CD8-positive, alpha-beta memory T cell (primary cell): ENCODE measurements at regions not wholly inside any gene's neighbourhood (a gene's known extent, or its start where the extent isn't known, plus 50 kb on each side); places are given as distances from the start of the nearest gene placed in this dataset.

ENCODE experiments used
- CTCF ChIA-PET: fragments of 350-600 bp; sonication (Branson Sonifier 250); formaldehyde crosslinking; loops from one replicate; lab custom pipeline; 2021; ENCODE audit warnings: antibody characterized with exemption; lab: Charles Lee
- POLR2A ChIA-PET: fragments of 350-600 bp; sonication (Branson Sonifier 250); formaldehyde crosslinking; loops from one replicate; lab custom pipeline; 2021; ENCODE audit warnings: antibody characterized with exemption; lab: Charles Lee
- DNase-seq, 5 donors: peaks; one replicate each; pipeline versions ENCODE4 v3.0.0 to v3.0.0-alpha.2; 2020 to 2022; ENCODE audit warnings: mixed read lengths in 1 of 5
- H3K27ac ChIP-seq: one replicate; pipeline ENCODE4 v1.7.0; 2013; ENCODE audit warnings: low read depth, mild to moderate bottlenecking, low read length, moderate library complexity
- H3K27me3 ChIP-seq: 2 replicates; pipeline ENCODE4 v1.7.0; 2013; ENCODE audit warnings: low read length, mild to moderate bottlenecking; ENCODE audit not compliant: insufficient read depth, poor library complexity, severe bottlenecking
- H3K36me3 ChIP-seq: 2 replicates; pipeline ENCODE4 v1.7.0; 2013; ENCODE audit warnings: mild to moderate bottlenecking, low read length, moderate library complexity; ENCODE audit not compliant: insufficient read depth
- H3K4me1 ChIP-seq: 2 replicates; pipeline ENCODE4 v1.7.0; 2013; ENCODE audit warnings: mild to moderate bottlenecking, low read length, moderate library complexity; ENCODE audit not compliant: insufficient read depth
- H3K4me3 ChIP-seq: 2 replicates; pipeline ENCODE4 v1.7.0; 2013; ENCODE audit warnings: mild to moderate bottlenecking, low read length
- H3K9me3 ChIP-seq: 2 replicates; pipeline ENCODE4 v1.7.0; 2013; ENCODE audit warnings: mild to moderate bottlenecking, low read length
- H3K27ac Mint-ChIP-seq, 8 donors: one replicate each; pipeline ENCODE4 v1.8.0; 2020 to 2021; ENCODE audit warnings: mixed read lengths in 8 of 8, mild to moderate bottlenecking in 6 of 8, inconsistent platforms in 3 of 8, moderate library complexity in 3 of 8
- H3K27me3 Mint-ChIP-seq, 2 donors: one replicate each; pipeline ENCODE4 v1.8.0; 2020 to 2021; ENCODE audit warnings: mixed read lengths in 2 of 2, mild to moderate bottlenecking in 1 of 2, moderate library complexity in 1 of 2
- H3K36me3 Mint-ChIP-seq, 3 donors: one replicate each; pipeline ENCODE4 v1.8.0; 2020 to 2021; ENCODE audit warnings: mixed read lengths in 3 of 3, inconsistent platforms in 1 of 3, mild to moderate bottlenecking in 1 of 3
- H3K4me1 Mint-ChIP-seq, 3 donors: one replicate each; pipeline ENCODE4 v1.8.0; 2020 to 2021; ENCODE audit warnings: mixed read lengths in 3 of 3, inconsistent platforms in 1 of 3, mild to moderate bottlenecking in 1 of 3
- H3K4me3 Mint-ChIP-seq, 7 donors: one replicate each; pipeline ENCODE4 v1.8.0; 2020 to 2021; ENCODE audit warnings: mixed read lengths in 7 of 7, mild to moderate bottlenecking in 6 of 7, moderate library complexity in 4 of 7, inconsistent platforms in 2 of 7
- H3K9me3 Mint-ChIP-seq, 5 donors: one replicate each; pipeline ENCODE4 v1.8.0; 2020 to 2022; ENCODE audit warnings: mixed read lengths in 5 of 5, mild to moderate bottlenecking in 3 of 5, moderate library complexity in 2 of 5, inconsistent platforms in 1 of 5

- Histone ChIP-seq H3K27ac (no peak overlapping the region), H3K27me3 (no peaks in the 10 kb centered on the region), H3K4me1 (no peaks in the 10 kb centered on the region), H3K9me3 (no peaks in the 10 kb centered on the region), H3K4me3 (no peak overlapping the region), H3K36me3 (no peaks in the 10 kb centered on the region)
- ChIA-PET POLR2A (no interaction called here), CTCF (no interaction called here)
- DNase-seq: no peak
- peaks cover 0 to 3% (median 0%) of the 10 kb centered on the region in 5 donors for H3K9me3 Mint-ChIP-seq
- H3K27me3 Mint-ChIP-seq: no peaks in the 10 kb centered on the region
- H3K4me3 Mint-ChIP-seq: no peak overlapping the region
- no peaks in the 10 kb centered on the region for H3K4me1 Mint-ChIP-seq
- H3K36me3 Mint-ChIP-seq: no peaks in the 10 kb centered on the region
- H3K27ac Mint-ChIP-seq: no peak overlapping the region
Observed at GRCh38 chr1:78799926-78800325, 150.3 kb downstream of the IFI44 start.

DNA sequence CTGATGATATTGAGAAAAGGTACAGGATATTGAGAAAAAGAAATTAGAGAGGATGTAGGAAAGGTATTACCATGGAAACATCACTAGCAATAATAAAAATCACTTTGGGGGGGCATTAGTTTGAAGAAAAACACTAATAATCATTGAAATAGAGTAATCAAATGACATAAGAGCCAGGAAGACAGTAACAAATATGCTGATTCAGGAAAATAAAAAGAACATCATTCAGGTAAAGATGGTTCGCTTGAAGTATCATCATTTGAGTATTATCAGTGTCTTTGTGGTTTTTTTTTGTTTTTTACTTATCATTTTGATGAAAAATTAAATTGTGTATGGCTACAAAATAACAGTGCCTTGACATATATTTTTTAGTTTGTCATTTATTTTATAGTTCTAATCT is 164.5 kb downstream of the IFI44 start:
- no peaks in the 10 kb centered on the region for H3K4me1 Mint-ChIP-seq
- Histone ChIP-seq H3K4me1 (no peaks in the 10 kb centered on the region), H3K27me3 (no peaks in the 10 kb centered on the region), H3K27ac (no peak overlapping the region), H3K36me3 (no peaks in the 10 kb centered on the region), H3K9me3 (no peaks in the 10 kb centered on the region), H3K4me3 (no peak overlapping the region)
- no peak overlapping the region for H3K4me3 Mint-ChIP-seq
- ChIA-PET CTCF (no interaction called here), POLR2A (no interaction called here)
- no peaks in the 10 kb centered on the region for H3K36me3 Mint-ChIP-seq
- H3K9me3 Mint-ChIP-seq: peaks cover 0 to 5% (median 0%) of the 10 kb centered on the region in 5 donors
- DNase-seq: no peak
- no peak overlapping the region for H3K27ac Mint-ChIP-seq
- H3K27me3 Mint-ChIP-seq: peaks cover 0 to 2% of the 10 kb centered on the region in 2 donors

DNA sequence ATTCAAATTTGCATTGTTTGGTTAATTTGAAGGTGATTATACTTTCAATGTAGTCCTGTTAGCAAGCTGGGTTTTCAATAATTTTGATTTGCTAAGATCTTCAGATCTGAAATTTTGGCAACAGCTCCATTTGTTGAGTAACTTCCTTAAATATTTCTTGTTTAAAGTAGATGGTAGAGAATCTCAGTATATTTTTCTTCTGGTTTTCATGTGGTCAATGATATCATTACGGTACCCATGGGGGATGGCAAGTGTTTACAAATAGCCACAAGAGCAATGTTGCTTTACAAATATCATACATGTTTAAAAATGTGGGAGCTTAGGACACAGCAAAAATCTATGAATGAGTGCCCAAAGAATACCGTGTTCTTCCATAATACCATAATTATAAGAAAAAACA is 175.9 kb downstream of the IFI44 start:
- Mint-ChIP-seq H3K27ac (no peak overlapping the region), H3K36me3 (peaks cover 0 to 1% (median 0%) of the 10 kb centered on the region in 3 donors), H3K27me3 (no peaks in the 10 kb centered on the region), H3K9me3 (no peaks in the 10 kb centered on the region), H3K4me3 (no peak overlapping the region), H3K4me1 (no peaks in the 10 kb centered on the region)
- H3K27me3 ChIP-seq: no peaks in the 10 kb centered on the region
- ChIA-PET POLR2A (no interaction called here), CTCF (no interaction called here)
- H3K27ac ChIP-seq: no peak overlapping the region
- H3K4me3 ChIP-seq: no peak overlapping the region
- no peaks in the 10 kb centered on the region for H3K9me3 ChIP-seq
- H3K4me1 ChIP-seq: no peaks in the 10 kb centered on the region
- no peak for DNase-seq
- no peaks in the 10 kb centered on the region for H3K36me3 ChIP-seq

DNA sequence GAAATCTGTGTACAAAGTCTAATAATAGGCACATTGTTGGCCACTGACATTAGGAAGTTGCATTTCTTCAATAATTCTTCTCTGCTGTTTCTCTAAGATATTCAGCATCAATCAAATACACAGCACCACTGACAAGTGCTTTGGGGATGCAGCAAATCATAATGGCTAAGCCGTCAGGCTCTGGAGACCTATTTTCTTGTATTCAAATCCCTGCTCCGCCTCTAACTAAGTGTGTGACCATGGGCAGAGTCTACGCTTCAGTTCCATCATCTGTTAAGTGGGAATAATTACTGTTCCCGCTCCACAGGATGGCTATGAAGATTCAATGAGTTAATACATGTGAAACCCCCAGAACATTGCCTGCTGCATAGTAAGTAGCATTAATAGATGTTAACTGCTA is 176.9 kb downstream of the ADGRL4 start:
- Mint-ChIP-seq H3K4me1 (no peaks in the 10 kb centered on the region), H3K9me3 (no peaks in the 10 kb centered on the region), H3K36me3 (no peaks in the 10 kb centered on the region), H3K27ac (no peak overlapping the region), H3K27me3 (no peaks in the 10 kb centered on the region), H3K4me3 (no peak overlapping the region)
- Histone ChIP-seq H3K27ac (no peak overlapping the region), H3K27me3 (no peaks in the 10 kb centered on the region), H3K4me3 (no peak overlapping the region), H3K36me3 (no peaks in the 10 kb centered on the region), H3K4me1 (no peaks in the 10 kb centered on the region), H3K9me3 (no peaks in the 10 kb centered on the region)
- ChIA-PET POLR2A (no interaction called here), CTCF (no interaction called here)
- no peak for DNase-seq

- Histone ChIP-seq H3K27ac (no peak overlapping the region), H3K9me3 (no peaks in the 10 kb centered on the region), H3K4me1 (no peaks in the 10 kb centered on the region), H3K4me3 (no peak overlapping the region), H3K27me3 (no peaks in the 10 kb centered on the region), H3K36me3 (no peaks in the 10 kb centered on the region)
- no peaks in the 10 kb centered on the region for H3K9me3 Mint-ChIP-seq
- no peak overlapping the region for H3K4me3 Mint-ChIP-seq
- H3K27ac Mint-ChIP-seq: no peak overlapping the region
- H3K27me3 Mint-ChIP-seq: no peaks in the 10 kb centered on the region
- ChIA-PET CTCF (no interaction called here), POLR2A (no interaction called here)
- no peaks in the 10 kb centered on the region for H3K4me1 Mint-ChIP-seq
- DNase-seq: no peak
- H3K36me3 Mint-ChIP-seq: no peaks in the 10 kb centered on the region
Observed at GRCh38 chr1:78830321-78830720, 176.2 kb downstream of the ADGRL4 start.

DNA sequence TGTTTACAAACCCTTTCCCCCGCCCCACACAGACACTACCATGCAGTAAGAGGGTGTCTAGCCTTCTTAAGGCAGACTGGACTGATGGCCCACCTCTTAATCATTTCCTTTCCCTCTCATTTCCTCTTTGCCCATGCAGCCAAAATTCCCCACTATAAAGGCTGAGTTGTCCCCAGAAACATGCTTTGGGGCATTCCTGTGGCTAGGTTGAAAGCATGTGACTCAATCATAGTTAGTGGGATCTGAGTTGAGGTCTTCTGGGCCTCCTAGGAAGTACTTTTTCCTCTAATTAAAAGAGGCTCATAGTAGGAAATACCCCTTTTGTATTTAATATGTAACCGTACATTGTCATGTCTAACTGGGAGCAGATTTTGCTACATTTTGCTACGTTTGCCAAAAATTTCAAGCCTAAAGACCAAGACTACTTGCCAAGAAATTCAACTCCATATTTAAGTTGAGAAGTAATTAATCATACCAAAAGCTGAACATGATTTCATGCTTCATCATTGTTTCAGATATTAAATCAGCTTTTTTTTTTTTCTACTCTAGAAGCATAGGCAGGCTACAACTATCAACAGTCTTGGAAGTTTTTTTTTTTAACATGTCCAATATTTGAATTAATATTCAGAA is 174.7 kb downstream of the ADGRL4 start:
- H3K27me3 ChIP-seq: no peaks in the 10 kb centered on the region
- no peak for DNase-seq
- peaks cover 2% of the 10 kb centered on the region for H3K4me1 ChIP-seq
- Mint-ChIP-seq H3K27me3 (no peaks in the 10 kb centered on the region), H3K9me3 (no peaks in the 10 kb centered on the region), H3K36me3 (no peaks in the 10 kb centered on the region), H3K4me3 (no peak overlapping the region), H3K27ac (peak overlapping the region in 1 of 8 donors; percentile 8), H3K4me1 (peaks cover 3 to 7% (median 3%) of the 10 kb centered on the region in 3 donors)
- POLR2A ChIA-PET: no interaction called here
- no peak overlapping the region for H3K4me3 ChIP-seq
- CTCF ChIA-PET: no interaction called here
- H3K9me3 ChIP-seq: no peaks in the 10 kb centered on the region
- no peaks in the 10 kb centered on the region for H3K36me3 ChIP-seq
- H3K27ac ChIP-seq: no peak overlapping the region

DNA sequence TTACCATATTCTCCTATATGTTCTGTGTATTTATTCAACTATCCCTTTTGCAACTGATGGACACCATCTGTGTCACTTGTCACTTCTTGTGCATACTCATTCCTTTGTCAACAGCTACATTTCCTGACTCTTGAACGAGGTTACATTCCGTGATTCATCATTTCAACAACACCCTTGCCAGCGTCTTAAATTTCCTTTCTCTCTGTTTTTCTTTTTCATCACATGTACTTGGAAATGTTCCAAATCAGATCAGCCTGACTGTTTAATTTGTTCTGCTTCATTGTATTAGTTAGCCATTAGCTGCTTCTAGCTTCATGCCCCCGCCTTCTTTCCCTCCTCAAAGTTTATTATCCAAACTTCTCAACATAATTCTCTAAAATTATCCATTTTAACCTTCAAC is 173.0 kb downstream of the ADGRL4 start:
- Histone ChIP-seq H3K36me3 (no peaks in the 10 kb centered on the region), H3K4me3 (no peak overlapping the region), H3K27me3 (no peaks in the 10 kb centered on the region), H3K9me3 (no peaks in the 10 kb centered on the region), H3K27ac (no peak overlapping the region), H3K4me1 (peaks cover 6% of the 10 kb centered on the region)
- ChIA-PET POLR2A (no interaction called here), CTCF (no interaction called here)
- peaks cover 7 to 14% (median 8%) of the 10 kb centered on the region in 3 donors for H3K4me1 Mint-ChIP-seq
- no peak overlapping the region for H3K27ac Mint-ChIP-seq
- H3K36me3 Mint-ChIP-seq: no peaks in the 10 kb centered on the region
- H3K9me3 Mint-ChIP-seq: no peaks in the 10 kb centered on the region
- H3K27me3 Mint-ChIP-seq: no peaks in the 10 kb centered on the region
- DNase-seq: no peak
- H3K4me3 Mint-ChIP-seq: no peak overlapping the region

DNA sequence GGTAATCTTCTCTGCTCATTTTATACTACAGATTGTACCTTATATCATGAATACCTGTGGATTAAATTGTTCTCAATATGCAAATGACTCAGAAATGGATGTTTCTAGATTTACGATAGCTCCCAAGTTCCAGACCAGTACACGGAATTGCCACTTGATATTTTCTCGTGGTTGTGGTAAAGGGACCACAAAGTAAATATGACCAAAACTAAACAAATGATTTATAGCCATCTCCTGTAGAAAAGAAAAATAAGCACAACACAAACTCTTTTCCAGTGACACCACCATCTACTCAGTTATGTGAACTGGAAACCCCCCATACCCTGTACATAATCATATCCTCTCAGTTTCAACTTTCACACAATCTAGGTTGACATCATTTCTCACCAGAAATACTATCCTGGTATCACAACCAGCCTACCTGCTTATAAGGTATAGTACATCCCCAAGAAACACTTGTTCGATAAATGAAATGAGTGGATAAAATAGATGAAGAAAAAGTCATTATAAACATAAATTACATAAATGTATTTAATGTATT is 172.3 kb downstream of the ADGRL4 start:
- Histone ChIP-seq H3K9me3 (no peaks in the 10 kb centered on the region), H3K27me3 (no peaks in the 10 kb centered on the region), H3K27ac (no peak overlapping the region), H3K4me3 (no peak overlapping the region), H3K36me3 (no peaks in the 10 kb centered on the region), H3K4me1 (peaks cover 6% of the 10 kb centered on the region)
- Mint-ChIP-seq H3K4me3 (no peak overlapping the region), H3K27me3 (no peaks in the 10 kb centered on the region), H3K9me3 (no peaks in the 10 kb centered on the region), H3K27ac (no peak overlapping the region), H3K4me1 (peaks cover 7 to 14% (median 8%) of the 10 kb centered on the region in 3 donors), H3K36me3 (no peaks in the 10 kb centered on the region)
- no peak for DNase-seq
- CTCF ChIA-PET: no interaction called here
- POLR2A ChIA-PET: no interaction called here
